Natural killer cell treated with Interleukin-12 subunit alpha and Interleukin-12 subunit beta and Interleukin-15 and Interleukin-18, amount 100 ng/mL, for 72 hours (primary cell): ENCODE measurements at regions not wholly inside any gene's neighbourhood (a gene's known extent, or its start where the extent isn't known, plus 50 kb on each side); places are given as distances from the start of the nearest gene placed in this dataset.

Experiments used
- ATAC-seq, 2 donors: fragments of 150-1000 bp; cut with Tn5 transposase in 1 of 2; sonication (Bioruptor Pico), chemical (Tn5 transposase) in 1 of 2; 2 replicates each; pipeline ENCODE4 v1.10.0; 2021
- DNase-seq: peaks from one replicate; pipeline ENCODE4 v3.0.0; 2022; ENCODE audit warnings: low spot score
- H3K27ac Mint-ChIP-seq, 2 donors: 1 replicate in 1 of 2; 2 replicates in 1 of 2; pipeline ENCODE4 v1.8.0; 2022; ENCODE audit warnings: mixed read lengths in 2 of 2, mild to moderate bottlenecking in 1 of 2, moderate library complexity in 1 of 2
- H3K27me3 Mint-ChIP-seq, 2 donors: 1 replicate in 1 of 2; 2 replicates in 1 of 2; pipeline ENCODE4 v1.8.0; 2022; ENCODE audit warnings: mixed read lengths in 2 of 2
- H3K36me3 Mint-ChIP-seq: one replicate; pipeline ENCODE4 v1.8.0; 2022; ENCODE audit warnings: mixed read lengths
- H3K4me1 Mint-ChIP-seq, 2 donors: 1 replicate in 1 of 2; 2 replicates in 1 of 2; pipeline ENCODE4 v1.8.0; 2022; ENCODE audit warnings: low read depth in 2 of 2, mixed read lengths in 2 of 2, mild to moderate bottlenecking in 1 of 2
- H3K4me3 Mint-ChIP-seq: one replicate; pipeline ENCODE4 v1.8.0; 2022; ENCODE audit warnings: mixed read lengths
- H3K9me3 Mint-ChIP-seq: 2 replicates; pipeline ENCODE4 v1.8.0; 2022; ENCODE audit warnings: mixed read lengths

- Mint-ChIP-seq H3K27ac (peak overlapping the region; percentile 42 to 75), H3K4me3 (peak overlapping the region; percentile 31), H3K4me1 (peaks cover 4 to 18% of the 10 kb centered on the region in 2 donors), H3K27me3 (peaks cover 0 to 16% of the 10 kb centered on the region in 2 donors), H3K9me3 (no peaks in the 10 kb centered on the region), H3K36me3 (peaks cover 18% of the 10 kb centered on the region)
- no peak for ATAC-seq
- no peak for DNase-seq
Measured at GRCh38 chr2:7931808-7932207, 750.0 kb upstream of the ID2 start.

GRCh38 chr2:7933672-7934071 lies 748.2 kb upstream of the ID2 start:
- H3K4me1 Mint-ChIP-seq = peaks cover 4 to 19% of the 10 kb centered on the region in 2 donors
- H3K9me3 Mint-ChIP-seq = no peaks in the 10 kb centered on the region
- ATAC-seq (no peak), DNase-seq (no peak)
- H3K27ac Mint-ChIP-seq = no peak overlapping the region
- H3K36me3 Mint-ChIP-seq = peaks cover 18% of the 10 kb centered on the region
- H3K4me3 Mint-ChIP-seq = no peak overlapping the region
- H3K27me3 Mint-ChIP-seq = peaks cover 0 to 17% of the 10 kb centered on the region in 2 donors

- peaks cover 5 to 23% of the 10 kb centered on the region in 2 donors for H3K4me1 Mint-ChIP-seq
Measured at GRCh38 chr2:7934476-7934875, 747.4 kb upstream of the ID2 start.

GRCh38 chr2:7937082-7937481 lies 744.8 kb upstream of the ID2 start:
- no peak for DNase-seq

More at GRCh38 chr2:7934476-7934875, 747.4 kb upstream of the ID2 start:
- ATAC-seq = no peak
- H3K27me3 Mint-ChIP-seq = peaks cover 0 to 15% of the 10 kb centered on the region in 2 donors
- H3K4me3 Mint-ChIP-seq = no peak overlapping the region
- no peak for DNase-seq
- peaks cover 18% of the 10 kb centered on the region for H3K36me3 Mint-ChIP-seq
- H3K9me3 Mint-ChIP-seq = no peaks in the 10 kb centered on the region
- H3K27ac Mint-ChIP-seq = no peak overlapping the region

GRCh38 chr2:7940723-7941122 lies 741.1 kb upstream of the ID2 start:
- Mint-ChIP-seq H3K4me1 (peaks cover 8 to 10% of the 10 kb centered on the region in 2 donors), H3K9me3 (peaks cover 4% of the 10 kb centered on the region), H3K27me3 (peaks cover 0 to 3% of the 10 kb centered on the region in 2 donors), H3K36me3 (no peaks in the 10 kb centered on the region), H3K27ac (no peak overlapping the region), H3K4me3 (no peak overlapping the region)
- no peak for ATAC-seq
- DNase-seq = no peak

More at GRCh38 chr2:7937082-7937481, 744.8 kb upstream of the ID2 start:
- no peak overlapping the region for H3K4me3 Mint-ChIP-seq
- ATAC-seq = no peak
- peaks cover 9% of the 10 kb centered on the region for H3K36me3 Mint-ChIP-seq
- H3K4me1 Mint-ChIP-seq = peaks cover 8 to 16% of the 10 kb centered on the region in 2 donors
- peaks cover 0 to 9% of the 10 kb centered on the region in 2 donors for H3K27me3 Mint-ChIP-seq
- H3K9me3 Mint-ChIP-seq = peaks cover 4% of the 10 kb centered on the region
- H3K27ac Mint-ChIP-seq = no peak overlapping the region

GRCh38 chr2:7943446-7943845 lies 738.4 kb upstream of the ID2 start:
- Mint-ChIP-seq H3K9me3 (peaks cover 4% of the 10 kb centered on the region), H3K36me3 (no peaks in the 10 kb centered on the region), H3K27ac (no peak overlapping the region), H3K4me3 (no peak overlapping the region), H3K4me1 (peaks cover 8 to 10% of the 10 kb centered on the region in 2 donors), H3K27me3 (peaks cover 0 to 3% of the 10 kb centered on the region in 2 donors)
- ATAC-seq (no peak), DNase-seq (no peak)

GRCh38 chr2:7945026-7945425 lies 736.8 kb upstream of the ID2 start:
- DNase-seq (no peak), ATAC-seq (no peak)
- Mint-ChIP-seq H3K36me3 (no peaks in the 10 kb centered on the region), H3K4me3 (no peak overlapping the region), H3K4me1 (peaks cover 0 to 3% of the 10 kb centered on the region in 2 donors), H3K27ac (no peak overlapping the region), H3K27me3 (peaks cover 0 to 3% of the 10 kb centered on the region in 2 donors), H3K9me3 (no peaks in the 10 kb centered on the region)

- Mint-ChIP-seq H3K27me3 (peaks cover 0 to 3% of the 10 kb centered on the region in 2 donors), H3K4me3 (no peak overlapping the region), H3K27ac (no peak overlapping the region), H3K36me3 (no peaks in the 10 kb centered on the region), H3K4me1 (no peaks in the 10 kb centered on the region), H3K9me3 (no peaks in the 10 kb centered on the region)
- DNase-seq (no peak), ATAC-seq (no peak)
Measured at GRCh38 chr2:7950035-7950612, 731.7 kb upstream of the ID2 start.

GRCh38 chr2:7951001-7951400 lies 730.9 kb upstream of the ID2 start:
- peaks cover 0 to 3% of the 10 kb centered on the region in 2 donors for H3K27me3 Mint-ChIP-seq
- DNase-seq = no peak
- H3K9me3 Mint-ChIP-seq = no peaks in the 10 kb centered on the region
- H3K27ac Mint-ChIP-seq = no peak overlapping the region
- ATAC-seq = no peak
- no peaks in the 10 kb centered on the region for H3K36me3 Mint-ChIP-seq
- H3K4me1 Mint-ChIP-seq = no peaks in the 10 kb centered on the region
- H3K4me3 Mint-ChIP-seq = no peak overlapping the region

- DNase-seq (no peak), ATAC-seq (no peak)
- Mint-ChIP-seq H3K9me3 (no peaks in the 10 kb centered on the region), H3K27me3 (peaks cover 0 to 3% of the 10 kb centered on the region in 2 donors), H3K36me3 (no peaks in the 10 kb centered on the region), H3K4me1 (no peaks in the 10 kb centered on the region), H3K4me3 (no peak overlapping the region), H3K27ac (no peak overlapping the region)
Measured at GRCh38 chr2:7951490-7951889, 730.4 kb upstream of the ID2 start.

GRCh38 chr2:7952046-7952745 lies 729.7 kb upstream of the ID2 start:
- no peaks in the 10 kb centered on the region for H3K36me3 Mint-ChIP-seq
- DNase-seq = no peak
- H3K27ac Mint-ChIP-seq = no peak overlapping the region
- H3K4me3 Mint-ChIP-seq = no peak overlapping the region
- H3K4me1 Mint-ChIP-seq = no peaks in the 10 kb centered on the region
- no peak for ATAC-seq
- no peaks in the 10 kb centered on the region for H3K9me3 Mint-ChIP-seq
- peaks cover 0 to 3% of the 10 kb centered on the region in 2 donors for H3K27me3 Mint-ChIP-seq

- Mint-ChIP-seq H3K9me3 (no peaks in the 10 kb centered on the region), H3K36me3 (no peaks in the 10 kb centered on the region), H3K27me3 (peaks cover 0 to 3% of the 10 kb centered on the region in 2 donors), H3K27ac (no peak overlapping the region), H3K4me3 (no peak overlapping the region), H3K4me1 (no peaks in the 10 kb centered on the region)
- ATAC-seq (no peak), DNase-seq (no peak)
Measured at GRCh38 chr2:7953195-7953594, 728.7 kb upstream of the ID2 start.

GRCh38 chr2:7954234-7954633 lies 727.6 kb upstream of the ID2 start:
- Mint-ChIP-seq H3K9me3 (no peaks in the 10 kb centered on the region), H3K4me1 (no peaks in the 10 kb centered on the region), H3K27ac (no peak overlapping the region), H3K27me3 (peaks cover 0 to 3% of the 10 kb centered on the region in 2 donors), H3K36me3 (no peaks in the 10 kb centered on the region), H3K4me3 (no peak overlapping the region)
- no peak for ATAC-seq
- no peak for DNase-seq

- H3K27me3 Mint-ChIP-seq = no peaks in the 10 kb centered on the region
- DNase-seq (no peak), ATAC-seq (no peak)
- no peaks in the 10 kb centered on the region for H3K9me3 Mint-ChIP-seq
- H3K27ac Mint-ChIP-seq = no peak overlapping the region
- no peaks in the 10 kb centered on the region for H3K4me1 Mint-ChIP-seq
- H3K4me3 Mint-ChIP-seq = no peak overlapping the region
- no peaks in the 10 kb centered on the region for H3K36me3 Mint-ChIP-seq
Measured at GRCh38 chr2:7956126-7956689, 725.6 kb upstream of the ID2 start.
